Uterus (tissue), 3 donors: ENCODE measurements at regions not wholly inside any gene's neighbourhood (a gene's known extent, or its start where the extent isn't known, plus 50 kb on each side); places are given as distances from the start of the nearest gene placed in this dataset.

Source experiments
- DNase-seq, 2 donors: peaks; one replicate each; pipeline ENCODE4 v3.0.0-alpha.2; 2019 to 2020
- H3K27ac ChIP-seq, 2 donors: fragments of 200-600 bp; sonication (generic); 1 replicate in 1 of 2; 2 replicates in 1 of 2; pipeline ENCODE4 v1.5.1; 2016 to 2018
- H3K27me3 ChIP-seq, 2 donors: fragments of 200-600 bp; sonication (generic); one replicate each; pipeline ENCODE4 v1.5.1; 2018 to 2019; ENCODE audit warnings: control low read depth in 1 of 2
- H3K36me3 ChIP-seq, 2 donors: fragments of 200-600 bp; sonication (generic); one replicate each; pipeline ENCODE4 v1.5.1; 2019; ENCODE audit warnings: control low read depth in 1 of 2
- H3K4me1 ChIP-seq, 2 donors: fragments of 200-600 bp; sonication (generic); one replicate each; pipeline ENCODE4 v1.5.1; 2018 to 2019; ENCODE audit warnings: control low read depth in 1 of 2
- H3K4me3 ChIP-seq, 2 donors: fragments of 200-600 bp; sonication (generic); 1 replicate in 1 of 2; 2 replicates in 1 of 2; pipeline ENCODE4 v1.5.1; 2018 to 2019; ENCODE audit warnings: mild to moderate bottlenecking in 1 of 2
- H3K9me3 ChIP-seq, 2 donors: fragments of 200-600 bp; sonication (generic); one replicate each; pipeline ENCODE4 v1.5.1; 2019; ENCODE audit warnings: control low read depth in 1 of 2
- POLR2A ChIP-seq, 2 donors: fragments of 450-650 bp; IDR thresholded peaks; one replicate each; pipeline ENCODE4 v1.6.1; 2016; ENCODE audit warnings: antibody characterized with exemption in 2 of 2, mild to moderate bottlenecking in 1 of 2, moderate library complexity in 1 of 2
- intact Hi-C: fragments of 100-400 bp; cut with DNase I; formaldehyde crosslinking; loops from one replicate; pipeline ENCODE4 v1.15.1; 2023; ENCODE audit warnings: low total_unique reads
- TF ChIP-seq, protein P1 (sequence below), 4 experiments: fragments of 200-600 bp in 2 of 4; fragments of 450-650 bp in 2 of 4; sonication (generic) in 2 of 4; IDR thresholded peaks; one replicate each; pipeline ENCODE4 v1.5.1; 2016 to 2019; ENCODE audit warnings: antibody characterized with exemption in 4 of 4, mild to moderate bottlenecking in 2 of 4, moderate library complexity in 1 of 4
- donor health status: DM: yes; HTN: yes; CAD: no.

GRCh38 chr3:21310161-21310560 is 440.8 kb downstream of the ZNF385D start:
- H3K27ac ChIP-seq: no peak overlapping the region
- intact Hi-C loops: no loop called here
- TF ChIP-seq, protein P1, sequence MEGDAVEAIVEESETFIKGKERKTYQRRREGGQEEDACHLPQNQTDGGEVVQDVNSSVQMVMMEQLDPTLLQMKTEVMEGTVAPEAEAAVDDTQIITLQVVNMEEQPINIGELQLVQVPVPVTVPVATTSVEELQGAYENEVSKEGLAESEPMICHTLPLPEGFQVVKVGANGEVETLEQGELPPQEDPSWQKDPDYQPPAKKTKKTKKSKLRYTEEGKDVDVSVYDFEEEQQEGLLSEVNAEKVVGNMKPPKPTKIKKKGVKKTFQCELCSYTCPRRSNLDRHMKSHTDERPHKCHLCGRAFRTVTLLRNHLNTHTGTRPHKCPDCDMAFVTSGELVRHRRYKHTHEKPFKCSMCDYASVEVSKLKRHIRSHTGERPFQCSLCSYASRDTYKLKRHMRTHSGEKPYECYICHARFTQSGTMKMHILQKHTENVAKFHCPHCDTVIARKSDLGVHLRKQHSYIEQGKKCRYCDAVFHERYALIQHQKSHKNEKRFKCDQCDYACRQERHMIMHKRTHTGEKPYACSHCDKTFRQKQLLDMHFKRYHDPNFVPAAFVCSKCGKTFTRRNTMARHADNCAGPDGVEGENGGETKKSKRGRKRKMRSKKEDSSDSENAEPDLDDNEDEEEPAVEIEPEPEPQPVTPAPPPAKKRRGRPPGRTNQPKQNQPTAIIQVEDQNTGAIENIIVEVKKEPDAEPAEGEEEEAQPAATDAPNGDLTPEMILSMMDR (IDR thresholded peaks at IDR 0.05): no peak
- no peak for TF ChIP-seq POLR2A (IDR thresholded peaks at IDR 0.05)
- no peaks in the 10 kb centered on the region for H3K4me1 ChIP-seq
- H3K9me3 ChIP-seq: no peaks in the 10 kb centered on the region
- no peaks in the 10 kb centered on the region for H3K27me3 ChIP-seq
- no peak overlapping the region for H3K4me3 ChIP-seq
- DNase-seq: no peak
- no peaks in the 10 kb centered on the region for H3K36me3 ChIP-seq

- Histone ChIP-seq H3K9me3 (no peaks in the 10 kb centered on the region), H3K4me3 (no peak overlapping the region), H3K27ac (no peak overlapping the region), H3K4me1 (no peaks in the 10 kb centered on the region), H3K36me3 (no peaks in the 10 kb centered on the region), H3K27me3 (no peaks in the 10 kb centered on the region)
- intact Hi-C loops: no loop called here
- no peak for DNase-seq
- TF ChIP-seq, protein P1 (IDR thresholded peaks at IDR 0.05): no peak
- TF ChIP-seq POLR2A (IDR thresholded peaks at IDR 0.05): no peak
These were observed 453.7 kb downstream of the ZNF385D start for GRCh38 chr3:21297304-21297703.

DNA sequence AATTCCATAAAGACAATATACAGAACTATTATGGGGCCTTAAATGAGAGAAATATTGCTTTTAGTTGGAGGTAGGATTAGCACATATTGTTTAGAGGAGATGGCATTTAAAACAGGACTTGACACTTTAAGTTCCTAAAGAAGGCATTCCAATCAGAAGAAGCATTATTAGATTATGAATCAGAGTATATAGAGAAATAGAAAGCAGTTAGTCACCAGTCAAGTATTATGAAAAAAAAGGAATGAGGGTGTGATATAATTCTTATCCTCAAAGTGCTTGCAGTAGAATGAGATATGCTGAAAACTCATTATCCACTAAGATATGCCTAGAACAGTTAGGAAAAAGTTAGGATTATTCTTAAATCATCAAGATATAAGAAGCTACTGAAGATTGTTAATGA is 456.2 kb downstream of the ZNF385D start:
- Histone ChIP-seq H3K36me3 (no peaks in the 10 kb centered on the region), H3K4me3 (no peak overlapping the region), H3K9me3 (no peaks in the 10 kb centered on the region), H3K4me1 (no peaks in the 10 kb centered on the region), H3K27ac (no peak overlapping the region), H3K27me3 (no peaks in the 10 kb centered on the region)
- no peak for TF ChIP-seq POLR2A (IDR thresholded peaks at IDR 0.05)
- TF ChIP-seq, protein P1 (IDR thresholded peaks at IDR 0.05): no peak
- no peak for DNase-seq
- intact Hi-C loops: no loop called here

DNA sequence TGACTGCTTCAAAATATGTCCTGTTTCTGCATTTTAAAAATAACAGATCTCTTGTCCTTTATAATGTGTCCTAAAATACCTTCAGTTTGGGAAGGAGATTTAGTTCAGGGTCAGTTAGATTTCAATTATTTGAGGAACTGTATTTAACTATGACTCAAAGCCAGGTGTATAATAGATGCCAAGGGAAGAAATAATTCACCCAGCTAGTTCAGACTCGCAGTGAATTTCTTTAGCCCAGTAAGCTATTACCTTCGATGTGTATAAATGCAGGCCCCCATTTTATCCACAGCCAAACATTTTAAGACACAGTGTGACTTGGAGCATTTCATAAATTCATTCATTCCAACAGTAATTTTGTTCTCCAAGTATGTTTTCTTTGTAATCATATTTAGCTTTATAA is 458.0 kb downstream of the ZNF385D start:
- DNase-seq: no peak
- Histone ChIP-seq H3K36me3 (no peaks in the 10 kb centered on the region), H3K4me1 (no peaks in the 10 kb centered on the region), H3K9me3 (no peaks in the 10 kb centered on the region), H3K27me3 (no peaks in the 10 kb centered on the region), H3K4me3 (no peak overlapping the region), H3K27ac (no peak overlapping the region)
- intact Hi-C loops: no loop called here
- TF ChIP-seq, protein P1 (IDR thresholded peaks at IDR 0.05): no peak
- TF ChIP-seq POLR2A (IDR thresholded peaks at IDR 0.05): no peak

DNA sequence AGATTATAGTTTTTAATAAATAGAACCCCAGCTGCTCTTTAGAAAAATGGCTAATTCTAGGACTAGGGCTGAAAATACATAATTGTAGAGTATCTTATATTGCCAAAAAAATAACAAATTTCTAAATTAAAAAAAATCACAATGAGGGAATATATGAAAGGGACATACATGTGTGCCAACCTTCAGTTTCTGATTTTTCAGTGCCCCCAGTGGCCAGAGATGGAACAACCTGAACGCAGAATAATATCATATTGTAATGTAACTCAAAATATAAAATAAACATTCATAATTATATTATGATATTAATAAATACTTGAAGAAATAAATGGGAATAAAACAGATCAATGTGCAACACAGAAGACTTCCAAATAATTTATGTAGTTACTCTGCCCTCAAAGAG is 460.5 kb downstream of the ZNF385D start:
- DNase-seq: no peak

More for the DNA sequence above, 460.5 kb downstream of the ZNF385D start:
- Histone ChIP-seq H3K36me3 (no peaks in the 10 kb centered on the region), H3K4me3 (no peak overlapping the region), H3K27me3 (no peaks in the 10 kb centered on the region), H3K9me3 (no peaks in the 10 kb centered on the region), H3K4me1 (no peaks in the 10 kb centered on the region), H3K27ac (no peak overlapping the region)
- TF ChIP-seq, protein P1 (IDR thresholded peaks at IDR 0.05): peak in 1 of 4 experiments; percentile 16
- no peak for TF ChIP-seq POLR2A (IDR thresholded peaks at IDR 0.05)
- intact Hi-C loops: no loop called here
